Right atrium auricular region (tissue), 2 donors: ENCODE measurements at regions not wholly inside any gene's neighbourhood (a gene's known extent, or its start where the extent isn't known, plus 50 kb on each side); places are given as distances from the start of the nearest gene placed in this dataset.

Experiments used
- DNase-seq: peaks from one replicate; pipeline ENCODE4 v3.0.0-alpha.2; 2019; ENCODE audit warnings: low spot score
- H3K27ac ChIP-seq, 2 donors: fragments of 200-600 bp; sonication (generic); 1 replicate in 1 of 2; 2 replicates in 1 of 2; pipeline ENCODE4 v1.5.1; 2016 to 2019
- H3K27me3 ChIP-seq, 2 donors: fragments of 200-600 bp; sonication (generic); one replicate each; pipeline versions ENCODE4 v1.5.1 to v1.6.0; 2017 to 2019
- H3K36me3 ChIP-seq: fragments of 200-600 bp; sonication (generic); one replicate; pipeline ENCODE4 v1.5.1; 2016
- H3K4me1 ChIP-seq, 2 donors: fragments of 200-600 bp; sonication (generic); one replicate each; pipeline versions ENCODE4 v1.5.1 to v1.6.0; 2017 to 2019
- H3K4me3 ChIP-seq, 2 donors: fragments of 200-600 bp; sonication (generic); 1 replicate in 1 of 2; 2 replicates in 1 of 2; pipeline ENCODE4 v1.5.1; 2017 to 2019; ENCODE audit warnings: mild to moderate bottlenecking in 1 of 2, moderate library complexity in 1 of 2
- H3K9me3 ChIP-seq, 2 donors: fragments of 200-600 bp; sonication (generic); one replicate each; pipeline ENCODE4 v1.5.1; 2019
- CTCF ChIP-seq, 2 donors: fragments of 200-600 bp; sonication (generic); IDR thresholded peaks; one replicate each; pipeline ENCODE4 v1.5.1; 2019; ENCODE audit warnings: antibody characterized with exemption in 2 of 2

- no peaks in the 10 kb centered on the region for H3K36me3 ChIP-seq
- no peaks in the 10 kb centered on the region for H3K27me3 ChIP-seq
- H3K4me1 ChIP-seq, result no peaks in the 10 kb centered on the region
- TF ChIP-seq CTCF (IDR thresholded peaks at IDR 0.05), result no peak
- H3K9me3 ChIP-seq, result no peaks in the 10 kb centered on the region
- no peak overlapping the region for H3K27ac ChIP-seq
- no peak overlapping the region for H3K4me3 ChIP-seq
- DNase-seq, result no peak
These were observed 166.1 kb downstream of the PYDC2 start for GRCh38 chr3:191627064-191627463.

GRCh38 chr3:191628571-191628970 lies 167.6 kb downstream of the PYDC2 start:
- Histone ChIP-seq H3K27ac (no peak overlapping the region), H3K36me3 (no peaks in the 10 kb centered on the region), H3K27me3 (no peaks in the 10 kb centered on the region), H3K4me1 (no peaks in the 10 kb centered on the region), H3K4me3 (no peak overlapping the region), H3K9me3 (no peaks in the 10 kb centered on the region)
- DNase-seq, result no peak
- TF ChIP-seq CTCF (IDR thresholded peaks at IDR 0.05), result no peak

- Histone ChIP-seq H3K4me3 (no peak overlapping the region), H3K27me3 (no peaks in the 10 kb centered on the region), H3K4me1 (no peaks in the 10 kb centered on the region), H3K27ac (no peak overlapping the region), H3K36me3 (no peaks in the 10 kb centered on the region), H3K9me3 (no peaks in the 10 kb centered on the region)
- no peak for DNase-seq
- TF ChIP-seq CTCF (IDR thresholded peaks at IDR 0.05), result no peak
These were observed 170.5 kb downstream of the PYDC2 start for GRCh38 chr3:191631496-191631895.

- Histone ChIP-seq H3K36me3 (no peaks in the 10 kb centered on the region), H3K27me3 (no peaks in the 10 kb centered on the region), H3K9me3 (no peaks in the 10 kb centered on the region), H3K4me3 (no peak overlapping the region), H3K4me1 (no peaks in the 10 kb centered on the region), H3K27ac (no peak overlapping the region)
- no peak for DNase-seq
- TF ChIP-seq CTCF (IDR thresholded peaks at IDR 0.05), result no peak
These were observed 173.9 kb downstream of the PYDC2 start for GRCh38 chr3:191634902-191635301.

GRCh38 chr3:191637611-191638010 lies 176.6 kb downstream of the PYDC2 start:
- no peak overlapping the region for H3K27ac ChIP-seq

More at GRCh38 chr3:191637611-191638010, 176.6 kb downstream of the PYDC2 start:
- Histone ChIP-seq H3K9me3 (no peaks in the 10 kb centered on the region), H3K27me3 (no peaks in the 10 kb centered on the region), H3K36me3 (no peaks in the 10 kb centered on the region), H3K4me1 (no peaks in the 10 kb centered on the region), H3K4me3 (no peak overlapping the region)
- no peak for TF ChIP-seq CTCF (IDR thresholded peaks at IDR 0.05)
- DNase-seq, result no peak
